Fibroblast of lung (primary cell): ENCODE measurements at regions not wholly inside any gene's neighbourhood (a gene's known extent, or its start where the extent isn't known, plus 50 kb on each side); places are given as distances from the start of the nearest gene placed in this dataset.

Experiments used
- DNase-seq, 2 donors: peaks; one replicate each; pipeline versions ENCODE4 v3.0.0 to v3.0.0-alpha.2; 2010; ENCODE audit warnings: low read depth in 2 of 2
- H2AFZ ChIP-seq: 2 replicates; pipeline ENCODE4 v1.5.1; 2012; ENCODE audit warnings: low read length, control low read depth, inconsistent platforms
- H3K27ac ChIP-seq: 2 replicates; pipeline ENCODE4 v1.5.1; 2011; ENCODE audit warnings: low read length, control low read depth; ENCODE audit not compliant: insufficient read depth
- H3K27me3 ChIP-seq: 2 replicates; pipeline ENCODE4 v1.5.1; 2011; ENCODE audit warnings: mild to moderate bottlenecking, low read length; ENCODE audit not compliant: control insufficient read depth, insufficient read depth
- H3K36me3 ChIP-seq: 2 replicates; pipeline ENCODE4 v1.5.1; 2011; ENCODE audit warnings: low read length; ENCODE audit not compliant: control insufficient read depth, insufficient read depth
- H3K4me1 ChIP-seq: 2 replicates; pipeline ENCODE4 v1.5.1; 2011; ENCODE audit warnings: low read length; ENCODE audit not compliant: control insufficient read depth, insufficient read depth; ENCODE audit errors: extremely low read depth
- H3K4me2 ChIP-seq: 2 replicates; pipeline ENCODE4 v1.5.1; 2011; ENCODE audit warnings: low read length, control low read depth; ENCODE audit not compliant: insufficient read depth; ENCODE audit errors: extremely low read depth
- H3K4me3 ChIP-seq, 4 experiments: fragments of 200-600 bp in 1 of 4; sonication (generic) in 1 of 4; replicated peaks in 1 of 4; 2 replicates each; pipeline ENCODE4 v1.5.1; 2011 to 2016; ENCODE audit warnings: low read length in 4 of 4, low read depth in 3 of 4, mild to moderate bottlenecking in 3 of 4, control low read depth in 2 of 4, inconsistent platforms in 1 of 4, mixed read lengths in 1 of 4; ENCODE audit not compliant: insufficient read depth in 1 of 4; ENCODE audit errors: control extremely low read depth in 1 of 4
- H3K79me2 ChIP-seq: 2 replicates; pipeline ENCODE4 v1.5.1; 2012; ENCODE audit warnings: mild to moderate bottlenecking, low read length, inconsistent platforms; ENCODE audit not compliant: control insufficient read depth, insufficient read depth
- H3K9ac ChIP-seq: 2 replicates; pipeline ENCODE4 v1.5.1; 2011; ENCODE audit warnings: mild to moderate bottlenecking, low read length, control low read depth; ENCODE audit not compliant: insufficient read depth
- H3K9me3 ChIP-seq: 2 replicates; pipeline ENCODE4 v1.5.1; 2012; ENCODE audit warnings: low read depth, low read length; ENCODE audit not compliant: control insufficient read depth, insufficient read depth
- H4K20me1 ChIP-seq: 2 replicates; pipeline ENCODE4 v1.5.1; 2011; ENCODE audit warnings: low read length; ENCODE audit not compliant: control insufficient read depth, insufficient read depth; ENCODE audit errors: extremely low read depth
- CTCF ChIP-seq, 2 donors: IDR thresholded peaks in 1 of 2; conservative IDR thresholded peaks in 1 of 2; 1 replicate in 1 of 2; 2 replicates in 1 of 2; pipeline ENCODE4 v1.5.1; 2011 to 2012; ENCODE audit warnings: low read length in 2 of 2, control low read depth in 1 of 2, inconsistent platforms in 1 of 2, low read depth in 1 of 2, mild to moderate bottlenecking in 1 of 2
- EZH2 ChIP-seq: IDR thresholded peaks from 2 replicates; pipeline ENCODE4 v1.5.1; 2012; ENCODE audit warnings: low read length, control low read depth, mild to moderate bottlenecking; ENCODE audit errors: missing control alignments

- Histone ChIP-seq H3K4me2 (no peak overlapping the region), H3K36me3 (no peaks in the 10 kb centered on the region), H3K27me3 (no peaks in the 10 kb centered on the region), H3K4me1 (no peaks in the 10 kb centered on the region), H3K9me3 (no peaks in the 10 kb centered on the region), H3K79me2 (no peaks in the 10 kb centered on the region), H3K9ac (no peak overlapping the region), H4K20me1 (no peaks in the 10 kb centered on the region), H2AFZ (no peak overlapping the region), H3K4me3 (no peak overlapping the region), H3K27ac (no peak overlapping the region)
- DNase-seq: no peak
- no peak for TF ChIP-seq EZH2
These were observed 486.8 kb upstream of the THBS1 start for GRCh38 chr15:39094116-39094515.

- Histone ChIP-seq H3K9me3 (no peaks in the 10 kb centered on the region), H3K4me3 (no peak overlapping the region), H3K4me2 (no peak overlapping the region), H3K27ac (no peak overlapping the region), H3K9ac (no peak overlapping the region), H3K4me1 (no peaks in the 10 kb centered on the region), H3K27me3 (no peaks in the 10 kb centered on the region), H2AFZ (peak overlapping the region; percentile 40), H4K20me1 (no peaks in the 10 kb centered on the region), H3K36me3 (no peaks in the 10 kb centered on the region), H3K79me2 (no peaks in the 10 kb centered on the region)
- TF ChIP-seq EZH2 (no peak), CTCF (conservative IDR thresholded peaks at IDR 0.05 in 1 of 2, IDR thresholded peaks at IDR 0.05 in 1 of 2; ENCODE audit: low read depth in 1 of 2, low read length in 2 of 2) (no peak)
- no peak for DNase-seq
These were observed 485.5 kb upstream of the THBS1 start for GRCh38 chr15:39095218-39095879.

GRCh38 chr15:39096608-39097205, 484.2 kb upstream of the THBS1 start:
- DNase-seq: no peak
- Histone ChIP-seq H3K79me2 (no peaks in the 10 kb centered on the region), H3K9me3 (no peaks in the 10 kb centered on the region), H3K9ac (no peak overlapping the region), H4K20me1 (no peaks in the 10 kb centered on the region), H3K27ac (no peak overlapping the region), H3K36me3 (no peaks in the 10 kb centered on the region), H3K4me3 (no peak overlapping the region), H3K4me2 (no peak overlapping the region), H3K4me1 (no peaks in the 10 kb centered on the region), H2AFZ (no peak overlapping the region), H3K27me3 (no peaks in the 10 kb centered on the region)
- TF ChIP-seq CTCF (conservative IDR thresholded peaks at IDR 0.05 in 1 of 2, IDR thresholded peaks at IDR 0.05 in 1 of 2; ENCODE audit: low read depth in 1 of 2, low read length in 2 of 2) (no peak), EZH2 (no peak)
